ENCODE measurements at regions not wholly inside any gene's neighbourhood (a gene's known extent, or its start where the extent isn't known, plus 50 kb on each side); places are given as distances from the start of the nearest gene placed in this dataset.

DNA sequence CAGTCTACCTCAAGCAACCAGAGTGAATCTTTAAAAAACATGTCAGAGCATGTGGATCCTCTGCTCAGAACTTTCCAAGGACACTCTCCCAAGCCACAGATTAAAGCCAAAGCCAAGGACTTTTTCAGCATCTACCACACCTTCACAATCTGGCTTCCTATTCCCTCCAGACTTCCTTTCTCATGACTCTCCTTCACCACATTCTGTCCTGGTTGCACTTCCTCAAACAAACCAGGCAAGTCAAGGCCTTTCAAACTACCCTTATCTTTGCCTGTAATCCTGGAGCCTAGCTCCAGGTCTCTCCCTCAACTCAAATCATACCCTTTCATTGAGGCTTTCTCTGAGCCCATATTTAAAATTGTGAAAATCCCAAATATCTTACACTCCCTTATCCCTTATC is 191.6 kb upstream of the GALNTL6 start:
- Histone ChIP-seq H2AFZ (ENCODE audit: low read length) (no peak overlapping the region), H3K27me3 (ENCODE audit: insufficient read depth, low read length) (no peaks in the 10 kb centered on the region), H3K4me3 (ENCODE audit: insufficient read depth, low read length) (no peak overlapping the region), H4K20me1 (ENCODE audit: insufficient read depth, low read length) (no peaks in the 10 kb centered on the region), H3K9me3 (ENCODE audit: low read depth, low read length) (no peaks in the 10 kb centered on the region), H3K4me2 (ENCODE audit: insufficient read depth, low read length) (no peak overlapping the region), H3K4me1 (ENCODE audit: insufficient read depth, low read length) (no peaks in the 10 kb centered on the region), H3K36me3 (ENCODE audit: insufficient read depth, low read length) (no peaks in the 10 kb centered on the region), H3K27ac (ENCODE audit: low read depth, low read length) (no peak overlapping the region), H3K79me2 (ENCODE audit: insufficient read depth, low read length) (no peaks in the 10 kb centered on the region)
- TF ChIP-seq, protein P1, sequence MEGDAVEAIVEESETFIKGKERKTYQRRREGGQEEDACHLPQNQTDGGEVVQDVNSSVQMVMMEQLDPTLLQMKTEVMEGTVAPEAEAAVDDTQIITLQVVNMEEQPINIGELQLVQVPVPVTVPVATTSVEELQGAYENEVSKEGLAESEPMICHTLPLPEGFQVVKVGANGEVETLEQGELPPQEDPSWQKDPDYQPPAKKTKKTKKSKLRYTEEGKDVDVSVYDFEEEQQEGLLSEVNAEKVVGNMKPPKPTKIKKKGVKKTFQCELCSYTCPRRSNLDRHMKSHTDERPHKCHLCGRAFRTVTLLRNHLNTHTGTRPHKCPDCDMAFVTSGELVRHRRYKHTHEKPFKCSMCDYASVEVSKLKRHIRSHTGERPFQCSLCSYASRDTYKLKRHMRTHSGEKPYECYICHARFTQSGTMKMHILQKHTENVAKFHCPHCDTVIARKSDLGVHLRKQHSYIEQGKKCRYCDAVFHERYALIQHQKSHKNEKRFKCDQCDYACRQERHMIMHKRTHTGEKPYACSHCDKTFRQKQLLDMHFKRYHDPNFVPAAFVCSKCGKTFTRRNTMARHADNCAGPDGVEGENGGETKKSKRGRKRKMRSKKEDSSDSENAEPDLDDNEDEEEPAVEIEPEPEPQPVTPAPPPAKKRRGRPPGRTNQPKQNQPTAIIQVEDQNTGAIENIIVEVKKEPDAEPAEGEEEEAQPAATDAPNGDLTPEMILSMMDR (IDR thresholded peaks at IDR 0.05; ENCODE audit: extremely low read depth, low read depth, low read length), result no peak
- DNase-seq (ENCODE audit: insufficient read length, low spot score, missing footprints), result no peak

DNA sequence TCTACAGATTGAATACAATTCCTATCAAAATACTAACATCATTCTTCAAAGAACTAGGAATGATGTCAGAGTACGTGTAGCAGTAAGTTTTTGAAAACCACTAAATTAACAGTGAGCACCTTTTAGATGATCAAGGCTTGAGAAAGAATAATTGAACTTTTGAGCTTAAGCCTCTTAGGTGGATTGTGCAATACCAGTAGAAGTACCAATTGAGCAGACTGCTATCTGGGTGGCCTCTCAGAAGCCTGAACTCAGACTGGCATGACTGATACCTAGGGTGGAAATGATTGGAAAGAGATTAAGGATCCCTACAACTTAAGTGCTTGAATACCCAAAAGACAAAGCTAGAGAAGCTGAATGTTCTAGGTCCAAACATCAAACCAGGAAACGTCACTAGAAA is 200.3 kb upstream of the GALNTL6 start:
- Histone ChIP-seq H3K79me2 (ENCODE audit: insufficient read depth, low read length) (no peaks in the 10 kb centered on the region), H3K27ac (ENCODE audit: low read depth, low read length) (no peak overlapping the region), H3K4me1 (ENCODE audit: insufficient read depth, low read length) (no peaks in the 10 kb centered on the region), H4K20me1 (ENCODE audit: insufficient read depth, low read length) (no peaks in the 10 kb centered on the region), H2AFZ (ENCODE audit: low read length) (no peak overlapping the region), H3K4me2 (ENCODE audit: insufficient read depth, low read length) (no peak overlapping the region), H3K9me3 (ENCODE audit: low read depth, low read length) (no peaks in the 10 kb centered on the region), H3K27me3 (ENCODE audit: insufficient read depth, low read length) (no peaks in the 10 kb centered on the region), H3K4me3 (ENCODE audit: insufficient read depth, low read length) (no peak overlapping the region), H3K36me3 (ENCODE audit: insufficient read depth, low read length) (no peaks in the 10 kb centered on the region)
- TF ChIP-seq, protein P1 (IDR thresholded peaks at IDR 0.05; ENCODE audit: extremely low read depth, low read depth, low read length), result no peak
- DNase-seq (ENCODE audit: insufficient read length, low spot score, missing footprints), result no peak

DNA sequence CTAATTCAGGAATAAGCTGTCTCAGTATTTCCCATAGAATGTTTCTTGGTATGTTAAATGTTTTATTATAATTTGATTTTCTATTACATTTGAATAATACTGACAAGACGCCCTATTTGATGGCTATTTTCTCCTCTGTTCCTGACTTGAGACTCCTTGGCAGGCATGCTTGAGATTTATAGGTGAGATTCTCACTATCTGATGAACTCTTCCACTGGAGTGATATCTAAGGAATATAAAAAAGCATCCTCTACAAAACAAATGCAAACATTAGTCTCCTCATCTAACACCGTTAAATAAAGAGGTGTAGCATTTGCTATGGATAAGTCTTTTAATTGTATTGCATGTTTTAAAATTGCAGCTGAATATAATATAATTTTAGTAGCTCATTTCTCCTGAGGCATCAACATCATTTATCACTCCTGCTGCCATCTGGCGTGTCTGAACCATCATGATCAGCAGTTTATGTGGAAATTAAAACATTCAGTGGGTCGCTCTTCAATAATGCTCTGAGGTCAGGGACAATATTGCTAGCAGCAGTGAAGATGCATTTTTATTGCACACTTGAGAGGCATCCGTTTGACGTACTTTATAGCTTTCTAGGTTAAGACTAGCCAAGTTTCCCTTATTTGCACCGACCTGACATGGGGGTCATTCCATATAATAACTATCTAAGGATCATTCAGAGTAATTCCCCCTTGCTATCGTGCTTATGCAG is 210.4 kb upstream of the GALNTL6 start:
- Histone ChIP-seq H3K4me2 (ENCODE audit: insufficient read depth, low read length) (no peak overlapping the region), H3K9me3 (ENCODE audit: low read depth, low read length) (peaks cover 2% of the 10 kb centered on the region), H3K27ac (ENCODE audit: low read depth, low read length) (no peak overlapping the region), H3K36me3 (ENCODE audit: insufficient read depth, low read length) (no peaks in the 10 kb centered on the region), H3K79me2 (ENCODE audit: insufficient read depth, low read length) (no peaks in the 10 kb centered on the region), H2AFZ (ENCODE audit: low read length) (no peak overlapping the region), H4K20me1 (ENCODE audit: insufficient read depth, low read length) (no peaks in the 10 kb centered on the region), H3K4me1 (ENCODE audit: insufficient read depth, low read length) (no peaks in the 10 kb centered on the region), H3K27me3 (ENCODE audit: insufficient read depth, low read length) (no peaks in the 10 kb centered on the region), H3K4me3 (ENCODE audit: insufficient read depth, low read length) (no peak overlapping the region)
- TF ChIP-seq, protein P1 (IDR thresholded peaks at IDR 0.05; ENCODE audit: extremely low read depth, low read depth, low read length), result no peak
- no peak for DNase-seq (ENCODE audit: insufficient read length, low spot score, missing footprints)

DNA sequence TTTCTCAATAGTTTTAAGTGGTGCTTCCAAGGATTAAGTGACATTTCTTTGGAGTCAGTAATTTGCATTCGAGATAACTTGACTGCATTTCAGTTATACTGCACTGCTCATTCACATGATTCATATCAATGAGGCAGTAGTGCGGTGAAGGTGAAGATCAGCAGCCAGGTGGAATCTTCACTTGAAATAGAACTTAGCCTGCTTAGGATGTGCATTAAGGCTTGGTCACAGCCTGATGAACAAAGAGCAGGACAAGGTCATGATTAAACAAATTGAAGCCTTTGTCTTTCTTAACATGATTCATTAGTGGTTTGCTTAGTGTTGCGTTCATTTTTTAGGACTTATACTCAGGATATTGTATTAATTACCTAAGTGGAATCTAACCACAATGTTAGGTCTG is 212.1 kb upstream of the GALNTL6 start:
- TF ChIP-seq, protein P1 (IDR thresholded peaks at IDR 0.05; ENCODE audit: extremely low read depth, low read depth, low read length), result no peak
- peaks cover 2% of the 10 kb centered on the region for H3K9me3 ChIP-seq (ENCODE audit: low read depth, low read length)
- no peaks in the 10 kb centered on the region for H3K79me2 ChIP-seq (ENCODE audit: insufficient read depth, low read length)
- no peak overlapping the region for H2AFZ ChIP-seq (ENCODE audit: low read length)
- no peak for DNase-seq (ENCODE audit: insufficient read length, low spot score, missing footprints)
- no peak overlapping the region for H3K4me2 ChIP-seq (ENCODE audit: insufficient read depth, low read length)
- H4K20me1 ChIP-seq (ENCODE audit: insufficient read depth, low read length), result no peaks in the 10 kb centered on the region
- no peak overlapping the region for H3K4me3 ChIP-seq (ENCODE audit: insufficient read depth, low read length)
- no peak overlapping the region for H3K27ac ChIP-seq (ENCODE audit: low read depth, low read length)
- H3K27me3 ChIP-seq (ENCODE audit: insufficient read depth, low read length), result no peaks in the 10 kb centered on the region
- H3K36me3 ChIP-seq (ENCODE audit: insufficient read depth, low read length), result no peaks in the 10 kb centered on the region
- H3K4me1 ChIP-seq (ENCODE audit: insufficient read depth, low read length), result no peaks in the 10 kb centered on the region

Measured in osteoblast (primary cell).